ENCODE measurements at regions not wholly inside any gene's neighbourhood (a gene's known extent, or its start where the extent isn't known, plus 50 kb on each side); places are given as distances from the start of the nearest gene placed in this dataset.

- 90 to 100% methylated on average over 2 to 3 of the region's 4 CpGs for WGBS, 2 experiments (ENCODE audit: insufficient coverage in 1 of 2, insufficient read length in 1 of 2)
- H3K27me3 ChIP-seq (ENCODE audit: control insufficient read depth, insufficient read depth, low read length, poor library complexity, severe bottlenecking) = no peaks in the 10 kb centered on the region
Measured at GRCh38 chr3:106522397-106522796, 653.6 kb upstream of the CBLB start.

DNA sequence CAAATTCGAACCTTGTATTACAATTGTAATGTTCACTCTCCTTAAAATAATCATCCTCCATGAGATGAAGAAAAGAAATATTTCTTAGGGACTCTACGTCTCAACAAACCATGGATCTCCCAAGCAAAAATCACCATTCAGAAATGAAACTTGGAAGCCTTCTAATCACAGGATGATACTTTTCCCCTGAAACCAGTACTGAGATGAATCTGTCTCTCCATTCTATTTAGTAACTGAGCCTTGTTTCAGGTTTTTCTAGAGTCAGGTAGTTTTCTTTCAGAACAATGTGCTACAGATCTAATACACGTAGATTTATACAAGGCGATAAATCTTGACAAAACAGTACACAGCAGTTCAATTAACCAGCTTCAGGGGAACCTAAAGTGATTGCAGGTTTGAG, 660.1 kb upstream of the CBLB start:
- H3K36me3 Mint-ChIP-seq (ENCODE audit: low read depth) = peaks cover 2% of the 10 kb centered on the region
- no peaks in the 10 kb centered on the region for H3K36me3 ChIP-seq (ENCODE audit: control insufficient read depth, insufficient read depth, low read length)
- H3K9me3 ChIP-seq (ENCODE audit: control insufficient read depth, low read length) = peaks cover 4% of the 10 kb centered on the region
- no peaks in the 10 kb centered on the region for H3K27me3 ChIP-seq (ENCODE audit: control insufficient read depth, insufficient read depth, low read length, poor library complexity, severe bottlenecking)
- H3K27me3 Mint-ChIP-seq (ENCODE audit: insufficient read depth) = no peaks in the 10 kb centered on the region
- no peak overlapping the region for H3K9ac ChIP-seq (ENCODE audit: extremely low read depth, low read length, poor library complexity, severe bottlenecking)
- H3K4me3 ChIP-seq (ENCODE audit: low read length) = no peak overlapping the region
- H3K4me1 Mint-ChIP-seq = no peaks in the 10 kb centered on the region
- H3K4me1 ChIP-seq (ENCODE audit: control insufficient read depth, insufficient read depth, low read length) = no peaks in the 10 kb centered on the region
- WGBS, 2 experiments (ENCODE audit: insufficient coverage in 1 of 2, insufficient read length in 1 of 2) = 89 to 92% methylated on average over 2 to 4 of the region's 4 CpGs
- no peak overlapping the region for H3K27ac Mint-ChIP-seq
- no peak overlapping the region for H3K4me3 Mint-ChIP-seq
- TF ChIP-seq CTCF (conservative IDR thresholded peaks at IDR 0.05) = no peak
- H3K27ac ChIP-seq (ENCODE audit: low read depth, low read length) = no peak overlapping the region
- DNase-seq = no peak
- peaks cover 27% of the 10 kb centered on the region for H3K9me3 Mint-ChIP-seq

More at GRCh38 chr3:106522397-106522796, 653.6 kb upstream of the CBLB start:
- Mint-ChIP-seq H3K27ac (no peak overlapping the region), H3K4me1 (no peaks in the 10 kb centered on the region), H3K9me3 (no peaks in the 10 kb centered on the region), H3K27me3 (ENCODE audit: insufficient read depth) (no peaks in the 10 kb centered on the region), H3K4me3 (no peak overlapping the region), H3K36me3 (ENCODE audit: low read depth) (no peaks in the 10 kb centered on the region)
- no peaks in the 10 kb centered on the region for H3K4me1 ChIP-seq (ENCODE audit: control insufficient read depth, insufficient read depth, low read length)
- H3K4me3 ChIP-seq (ENCODE audit: low read length) = no peak overlapping the region
- no peak overlapping the region for H3K9ac ChIP-seq (ENCODE audit: extremely low read depth, low read length, poor library complexity, severe bottlenecking)
- no peaks in the 10 kb centered on the region for H3K36me3 ChIP-seq (ENCODE audit: control insufficient read depth, insufficient read depth, low read length)
- no peak for DNase-seq
- TF ChIP-seq CTCF (conservative IDR thresholded peaks at IDR 0.05) = no peak
- no peak overlapping the region for H3K27ac ChIP-seq (ENCODE audit: low read depth, low read length)
- H3K9me3 ChIP-seq (ENCODE audit: control insufficient read depth, low read length) = no peaks in the 10 kb centered on the region

- Mint-ChIP-seq H3K9me3 (peaks cover 27% of the 10 kb centered on the region), H3K27me3 (ENCODE audit: insufficient read depth) (no peaks in the 10 kb centered on the region), H3K4me1 (no peaks in the 10 kb centered on the region), H3K36me3 (ENCODE audit: low read depth) (peaks cover 2% of the 10 kb centered on the region), H3K4me3 (no peak overlapping the region), H3K27ac (no peak overlapping the region)
- Histone ChIP-seq H3K9ac (ENCODE audit: extremely low read depth, low read length, poor library complexity, severe bottlenecking) (no peak overlapping the region), H3K4me3 (ENCODE audit: low read length) (no peak overlapping the region), H3K36me3 (ENCODE audit: control insufficient read depth, insufficient read depth, low read length) (no peaks in the 10 kb centered on the region), H3K27me3 (ENCODE audit: control insufficient read depth, insufficient read depth, low read length, poor library complexity, severe bottlenecking) (no peaks in the 10 kb centered on the region), H3K4me1 (ENCODE audit: control insufficient read depth, insufficient read depth, low read length) (no peaks in the 10 kb centered on the region), H3K27ac (ENCODE audit: low read depth, low read length) (no peak overlapping the region), H3K9me3 (ENCODE audit: control insufficient read depth, low read length) (peaks cover 4% of the 10 kb centered on the region)
- DNase-seq = no peak
- no peak for TF ChIP-seq CTCF (conservative IDR thresholded peaks at IDR 0.05)
Measured at GRCh38 chr3:106529738-106530137, 660.9 kb upstream of the CBLB start.

Data from endodermal cell (in vitro differentiated cells).